GM19238 (cell line): ENCODE measurements at regions not wholly inside any gene's neighbourhood (a gene's known extent, or its start where the extent isn't known, plus 50 kb on each side); places are given as distances from the start of the nearest gene placed in this dataset.

Source experiments
- DNase-seq: peaks from one replicate; pipeline ENCODE4 v3.0.0; 2011; ENCODE audit warnings: low spot score; ENCODE audit not compliant: insufficient read length

GRCh38 chr17:79325709-79326430 is 251.2 kb downstream of the ENGASE start:
- no peak for DNase-seq

DNA sequence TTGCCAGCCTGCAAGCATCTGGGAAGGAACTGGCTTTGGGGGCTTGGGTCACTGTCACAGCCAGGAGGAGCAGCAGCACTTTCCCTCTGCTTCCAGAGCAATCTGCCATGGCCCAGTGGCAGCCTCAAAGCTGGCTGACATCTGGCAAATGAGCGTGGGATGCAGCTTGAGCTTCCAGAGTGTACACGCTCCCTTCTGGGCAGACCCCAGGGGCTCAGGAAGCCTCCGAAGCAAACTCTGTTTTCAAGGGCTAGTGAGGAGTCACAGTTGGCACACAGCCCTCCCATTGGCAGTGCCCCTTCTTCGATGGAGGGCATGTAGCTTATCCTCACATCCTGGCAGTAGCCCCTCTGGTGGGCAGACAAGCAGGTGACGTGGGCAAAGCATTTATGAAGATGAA is 249.6 kb downstream of the ENGASE start:
- DNase-seq, result no peak

GRCh38 chr17:79323566-79323965 is 248.9 kb downstream of the ENGASE start:
- no peak for DNase-seq

GRCh38 chr17:79322211-79323123 is 247.8 kb downstream of the ENGASE start:
- no peak for DNase-seq

GRCh38 chr17:79320331-79320730 is 245.7 kb downstream of the ENGASE start:
- no peak for DNase-seq

DNA sequence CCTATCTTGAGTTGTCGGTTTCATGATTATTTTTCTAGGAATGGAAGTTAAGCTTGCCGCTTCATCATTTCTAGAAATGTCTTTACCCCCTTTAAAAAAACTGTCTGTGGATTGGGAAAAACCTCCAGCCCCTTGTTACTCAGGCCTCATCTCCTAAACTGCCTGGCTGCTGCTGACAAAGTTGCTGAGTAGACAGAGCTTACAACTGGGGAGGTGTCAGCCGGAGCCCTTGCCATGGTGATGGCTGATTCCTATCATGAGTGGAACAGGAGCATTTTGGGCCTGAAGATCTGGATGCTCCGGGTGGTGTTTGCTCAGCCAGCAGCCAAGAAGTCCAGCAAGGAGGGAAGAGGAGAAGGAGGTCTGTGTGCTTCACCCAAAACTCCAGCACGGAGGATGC is 243.3 kb downstream of the ENGASE start:
- no peak for DNase-seq

DNA sequence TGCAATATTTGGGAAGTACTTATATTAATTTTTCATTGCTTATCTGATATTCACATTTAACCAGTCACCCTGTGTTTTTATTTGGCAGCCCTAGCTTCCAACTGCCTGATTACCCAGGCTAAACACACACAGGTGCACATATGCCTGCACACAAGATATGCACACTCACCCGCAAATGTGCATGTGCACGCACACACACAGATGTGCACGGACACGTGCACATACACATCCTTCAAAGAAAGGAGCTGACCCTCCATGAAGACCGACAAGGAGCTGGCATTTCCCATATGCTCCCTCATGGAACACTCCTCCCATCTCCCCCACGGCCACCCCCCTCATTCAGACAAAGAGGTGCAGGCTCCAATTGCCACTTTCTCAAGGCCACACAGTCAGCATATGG is 242.2 kb downstream of the ENGASE start:
- no peak for DNase-seq

DNA sequence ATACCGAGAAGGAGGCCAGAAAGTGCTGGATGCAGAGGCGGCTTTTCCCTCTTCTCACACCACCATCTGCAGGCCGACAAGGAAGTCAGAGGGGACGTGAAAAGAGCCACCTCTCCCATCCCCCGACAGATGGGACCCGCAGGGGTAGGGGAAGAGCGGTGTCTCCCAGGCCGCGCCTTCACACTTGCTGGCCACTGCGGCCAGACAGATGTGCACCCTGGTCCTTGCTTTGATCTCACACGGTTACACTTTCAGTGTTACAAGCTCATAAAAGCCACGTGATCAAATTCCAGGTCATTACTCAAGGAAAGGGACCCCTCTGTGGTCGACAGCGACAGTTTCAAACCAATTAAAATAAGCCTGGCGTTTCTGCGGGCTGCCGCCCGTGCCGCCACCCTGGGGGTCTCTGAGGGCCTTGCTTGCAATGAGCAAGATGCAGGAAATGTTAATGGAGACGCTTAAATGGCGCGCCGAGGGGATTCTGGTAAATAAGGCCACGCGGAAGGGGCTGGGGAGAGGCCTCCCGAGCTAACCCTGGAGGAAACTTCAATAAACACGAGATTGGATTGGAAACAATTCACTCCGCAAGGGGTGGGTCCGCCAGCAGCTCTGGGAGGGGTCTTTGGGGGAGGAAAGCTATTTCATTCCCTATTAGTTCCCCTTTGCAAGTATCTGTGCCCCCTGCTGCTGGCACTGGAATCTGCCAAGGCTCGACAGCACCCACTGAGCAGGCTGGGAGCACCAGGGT is 240.9 kb downstream of the ENGASE start:
- no peak for DNase-seq

- no peak for DNase-seq
Observed at GRCh38 chr17:79314617-79315357, 240.2 kb downstream of the ENGASE start.

- DNase-seq, result no peak
Observed at GRCh38 chr17:79311373-79311772, 236.7 kb downstream of the ENGASE start.

- no peak for DNase-seq
Observed at GRCh38 chr17:79306424-79307318, 232.0 kb downstream of the ENGASE start.

- no peak for DNase-seq
Observed at GRCh38 chr17:79305768-79306423, 231.3 kb downstream of the ENGASE start.

DNA sequence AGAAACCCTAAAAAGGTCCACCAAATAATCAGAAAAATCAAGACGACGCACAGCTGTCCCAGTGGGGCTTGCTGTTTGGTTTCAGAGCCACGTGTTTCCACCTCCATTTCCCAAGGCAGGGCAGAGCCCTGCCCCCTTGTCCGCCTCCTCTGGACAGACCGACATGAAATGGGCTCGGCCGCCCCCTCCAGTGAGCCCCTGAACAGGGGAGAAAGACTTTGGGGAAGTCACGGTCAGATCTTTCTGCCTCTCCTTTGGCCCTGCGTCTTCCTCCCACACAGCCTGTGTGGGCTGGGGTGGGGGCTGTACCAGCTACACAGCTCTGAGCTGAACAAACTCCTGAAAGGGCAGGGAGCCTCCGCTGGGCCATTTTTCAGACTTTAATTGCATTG is 230.7 kb downstream of the ENGASE start:
- DNase-seq, result no peak

GRCh38 chr17:79304884-79305283 is 230.3 kb downstream of the ENGASE start:
- no peak for DNase-seq

DNA sequence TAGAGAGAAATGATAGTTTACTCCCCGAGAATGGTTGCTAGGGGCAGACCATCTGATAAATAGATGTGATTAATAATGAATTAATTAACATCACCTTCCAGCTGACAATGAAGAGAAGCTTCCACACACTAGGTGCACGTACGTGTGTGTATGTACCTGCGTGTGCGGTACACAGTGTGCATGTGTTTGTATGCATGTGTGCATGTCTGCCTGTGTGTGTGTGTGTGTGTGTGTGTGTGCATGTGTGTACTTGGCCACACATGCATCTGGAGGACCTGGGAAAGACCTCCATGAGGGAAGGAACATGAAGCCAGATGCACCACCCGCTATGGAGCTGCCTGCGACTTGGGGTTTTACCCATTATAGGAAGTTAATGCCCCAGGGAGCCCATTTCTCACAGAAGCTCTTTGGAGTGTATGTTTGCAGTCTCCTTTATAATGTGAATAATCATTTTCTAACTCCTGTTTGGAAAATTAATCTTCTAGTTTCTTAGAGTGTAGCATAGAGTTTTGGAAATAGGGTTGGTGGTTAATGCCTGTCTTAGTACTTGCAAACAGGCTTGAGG is 229.1 kb downstream of the ENGASE start:
- no peak for DNase-seq

DNA sequence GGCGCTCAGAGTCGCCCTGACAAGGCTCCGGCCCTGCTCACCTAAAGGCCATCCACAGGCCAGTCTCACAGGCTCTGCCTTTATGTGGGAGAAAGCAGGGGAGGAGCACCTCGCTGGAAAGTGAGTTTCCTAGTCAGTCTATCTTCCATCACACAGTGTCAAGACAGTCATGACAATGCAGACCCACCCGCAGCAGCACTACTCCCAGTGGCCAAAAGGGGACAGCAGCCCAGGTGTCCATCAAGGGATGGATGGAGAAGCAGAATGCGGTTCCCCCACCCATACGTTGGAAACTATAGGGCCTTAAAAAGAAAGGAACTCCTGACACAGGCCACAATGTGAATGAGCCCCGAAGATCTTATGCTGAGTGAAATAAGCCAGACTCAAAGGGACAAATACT is 226.8 kb downstream of the ENGASE start:
- DNase-seq, result no peak

- no peak for DNase-seq
Observed at GRCh38 chr17:79299349-79299748, 224.7 kb downstream of the ENGASE start.

GRCh38 chr17:79298799-79299198 is 224.2 kb downstream of the ENGASE start:
- no peak for DNase-seq

DNA sequence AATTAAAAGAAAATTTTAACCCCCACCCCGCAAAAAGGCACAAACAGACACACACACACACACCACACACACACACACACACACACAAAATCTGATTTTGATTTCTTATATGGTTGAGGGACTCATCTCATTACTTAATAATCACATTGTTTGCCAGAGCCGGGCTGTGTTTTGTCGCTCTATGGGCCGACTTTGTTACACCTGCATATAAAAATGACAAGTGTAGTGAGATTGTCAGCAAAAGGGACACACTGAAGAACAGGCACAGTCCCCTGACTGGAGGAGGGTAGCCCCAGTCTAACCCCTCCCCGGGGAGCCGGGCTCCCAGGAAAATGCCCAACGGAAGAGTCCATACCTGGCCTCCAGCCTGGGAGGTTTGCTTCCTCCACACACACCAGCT is 221.6 kb downstream of the ENGASE start:
- no peak for DNase-seq
